IgD-negative memory B cell (primary cell): ENCODE measurements at regions not wholly inside any gene's neighbourhood (a gene's known extent, or its start where the extent isn't known, plus 50 kb on each side); places are given as distances from the start of the nearest gene placed in this dataset.
"Not testable (repeated sequence)": the region's sequence is repeated elsewhere in the genome, so short reads cannot be mapped to it uniquely, and the experiment has no call there.

Experiments
- H3K27ac Mint-ChIP-seq, 3 donors: one replicate each; pipeline ENCODE4 v1.8.0; 2020 to 2022; ENCODE audit warnings: mild to moderate bottlenecking in 3 of 3, mixed read lengths in 3 of 3, moderate library complexity in 1 of 3
- H3K27me3 Mint-ChIP-seq: one replicate; pipeline ENCODE4 v1.8.0; 2021; ENCODE audit warnings: mixed read lengths
- H3K36me3 Mint-ChIP-seq: one replicate; pipeline ENCODE4 v1.8.0; 2020; ENCODE audit warnings: mild to moderate bottlenecking, mixed read lengths
- H3K4me1 Mint-ChIP-seq, 3 donors: one replicate each; pipeline ENCODE4 v1.8.0; 2020 to 2022; ENCODE audit warnings: mixed read lengths in 3 of 3, mild to moderate bottlenecking in 1 of 3
- H3K4me3 Mint-ChIP-seq, 4 donors: one replicate each; pipeline ENCODE4 v1.8.0; 2020 to 2022; ENCODE audit warnings: mild to moderate bottlenecking in 4 of 4, mixed read lengths in 4 of 4, moderate library complexity in 3 of 4
- H3K9me3 Mint-ChIP-seq, 3 donors: one replicate each; pipeline ENCODE4 v1.8.0; 2020 to 2021; ENCODE audit warnings: mixed read lengths in 3 of 3, mild to moderate bottlenecking in 1 of 3

DNA sequence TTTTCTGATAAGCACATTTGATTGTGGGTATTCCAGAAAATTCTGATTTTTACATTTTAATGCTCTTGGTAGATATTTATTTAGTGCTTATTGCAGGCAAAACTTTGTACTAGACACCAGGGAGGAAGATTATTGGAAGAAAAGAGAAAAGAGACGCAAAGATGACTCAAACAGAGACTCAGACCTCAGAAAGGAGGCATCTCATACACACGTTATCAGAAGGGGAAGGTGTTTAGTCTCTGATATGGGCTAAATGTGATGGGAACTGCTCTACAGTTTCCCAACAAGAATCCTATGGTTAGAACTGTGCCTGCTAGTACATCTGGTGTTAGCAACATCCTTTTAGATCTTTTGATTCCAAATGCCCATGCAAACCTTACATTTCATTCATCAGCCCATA is 245.6 kb downstream of the KLF5 start:
- no peaks in the 10 kb centered on the region for H3K27me3 Mint-ChIP-seq
- no peak overlapping the region for H3K27ac Mint-ChIP-seq
- H3K36me3 Mint-ChIP-seq, result peaks cover 2% of the 10 kb centered on the region
- H3K9me3 Mint-ChIP-seq, result no peaks in the 10 kb centered on the region
- no peaks in the 10 kb centered on the region for H3K4me1 Mint-ChIP-seq
- no peak overlapping the region for H3K4me3 Mint-ChIP-seq

DNA sequence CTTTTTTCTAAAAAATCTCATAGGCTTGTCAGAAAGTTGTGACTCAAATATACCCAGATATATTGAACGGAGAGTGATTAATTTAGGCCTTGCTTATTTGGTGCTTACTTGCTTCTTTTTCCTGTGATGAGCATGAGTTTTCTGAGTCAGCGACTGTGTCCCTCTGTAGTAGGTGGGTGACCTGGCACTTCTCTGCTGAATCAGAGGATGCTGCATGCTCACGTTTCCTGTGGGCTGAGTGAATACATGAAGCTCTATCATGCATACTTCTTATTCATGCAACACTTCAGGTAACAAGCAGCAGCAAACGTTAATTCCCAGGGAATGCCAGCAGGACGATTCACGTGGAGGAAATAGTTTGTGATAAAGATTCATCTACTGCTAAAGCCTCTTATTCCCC is 245.0 kb downstream of the KLF5 start:
- Mint-ChIP-seq H3K27me3 (no peaks in the 10 kb centered on the region), H3K36me3 (peaks cover 2% of the 10 kb centered on the region), H3K4me3 (no peak overlapping the region), H3K9me3 (no peaks in the 10 kb centered on the region), H3K4me1 (no peaks in the 10 kb centered on the region), H3K27ac (no peak overlapping the region)

DNA sequence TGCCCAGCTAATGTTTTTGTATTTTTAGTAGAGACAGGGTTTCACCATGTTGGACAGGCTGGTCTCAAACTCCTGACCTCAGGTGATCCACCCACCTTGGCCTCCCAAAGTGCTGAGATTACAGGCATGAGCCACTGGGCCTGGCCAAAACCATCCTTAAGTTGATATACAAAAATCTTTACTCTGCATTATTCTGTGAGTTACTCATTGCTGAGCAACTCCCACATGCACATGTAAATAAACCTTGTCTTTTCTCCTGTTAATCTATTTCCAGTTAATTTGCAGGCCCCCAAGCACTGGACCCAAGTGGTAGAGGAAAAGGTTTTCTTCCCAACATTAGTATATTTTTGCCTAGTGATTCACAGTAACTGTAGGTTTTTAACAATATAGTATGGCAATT is 242.8 kb downstream of the KLF5 start:
- H3K4me1 Mint-ChIP-seq, H3K9me3 Mint-ChIP-seq, H3K4me3 Mint-ChIP-seq, H3K27me3 Mint-ChIP-seq, H3K27ac Mint-ChIP-seq, H3K36me3 Mint-ChIP-seq: not testable (repeated sequence)

DNA sequence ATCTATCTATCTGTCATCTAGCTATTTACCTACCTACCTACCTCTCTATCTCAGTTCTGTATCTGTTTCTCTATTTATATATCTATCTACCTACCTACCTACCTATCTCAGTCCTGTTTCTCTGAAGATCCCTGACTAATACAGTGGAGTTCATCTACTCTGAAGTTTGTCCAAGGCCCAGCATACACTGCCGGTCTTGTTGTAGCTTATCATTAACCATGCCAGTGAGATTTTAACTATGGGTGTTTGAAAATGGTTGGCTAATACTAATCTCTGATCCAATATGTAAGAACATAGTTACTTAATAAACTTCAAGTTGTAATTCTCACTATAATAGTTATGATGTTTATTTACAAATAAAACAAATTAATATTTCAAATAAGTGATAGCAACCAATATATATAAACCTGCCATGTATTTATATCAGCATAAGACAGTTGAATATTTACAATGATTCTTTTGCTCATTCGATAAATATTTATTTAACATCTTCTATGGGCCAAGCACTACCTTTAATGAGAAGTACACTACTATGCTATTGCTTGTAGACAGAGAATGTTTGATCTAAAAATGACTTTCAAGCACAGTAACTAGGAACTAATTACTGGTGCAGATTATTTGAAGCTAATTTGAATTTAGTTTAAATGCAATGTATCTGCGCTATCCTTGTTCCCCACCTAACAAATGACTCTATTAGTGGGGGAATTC is 242.1 kb downstream of the KLF5 start:
- H3K4me3 Mint-ChIP-seq, result no peak overlapping the region
- H3K27me3 Mint-ChIP-seq, result no peaks in the 10 kb centered on the region
- peaks cover 0 to 4% (median 0%) of the 10 kb centered on the region in 3 donors for H3K9me3 Mint-ChIP-seq
- no peak overlapping the region for H3K27ac Mint-ChIP-seq
- H3K36me3 Mint-ChIP-seq, result peaks cover 2% of the 10 kb centered on the region
- no peaks in the 10 kb centered on the region for H3K4me1 Mint-ChIP-seq

DNA sequence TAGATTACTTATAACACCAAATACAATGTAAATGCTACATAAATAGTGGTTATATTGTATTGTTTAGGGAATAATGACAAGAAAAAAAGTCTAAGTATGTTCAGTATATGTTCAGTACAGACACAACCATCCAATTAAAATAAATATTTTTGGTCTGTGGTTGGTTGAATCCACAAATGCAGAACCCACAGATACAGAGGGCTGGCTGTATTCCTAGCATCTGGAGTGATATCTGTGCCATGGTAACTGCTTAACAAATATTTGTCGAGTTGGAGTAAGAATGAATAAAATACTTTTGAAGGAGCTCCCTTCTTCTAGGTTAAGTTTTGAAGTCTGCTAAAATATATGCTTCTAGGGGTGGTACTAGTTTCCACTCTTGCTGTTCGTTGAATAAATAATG is 241.0 kb downstream of the KLF5 start:
- Mint-ChIP-seq H3K36me3 (peaks cover 2% of the 10 kb centered on the region), H3K4me1 (no peaks in the 10 kb centered on the region), H3K27ac (no peak overlapping the region), H3K9me3 (peaks cover 0 to 4% (median 0%) of the 10 kb centered on the region in 3 donors), H3K4me3 (no peak overlapping the region), H3K27me3 (no peaks in the 10 kb centered on the region)

DNA sequence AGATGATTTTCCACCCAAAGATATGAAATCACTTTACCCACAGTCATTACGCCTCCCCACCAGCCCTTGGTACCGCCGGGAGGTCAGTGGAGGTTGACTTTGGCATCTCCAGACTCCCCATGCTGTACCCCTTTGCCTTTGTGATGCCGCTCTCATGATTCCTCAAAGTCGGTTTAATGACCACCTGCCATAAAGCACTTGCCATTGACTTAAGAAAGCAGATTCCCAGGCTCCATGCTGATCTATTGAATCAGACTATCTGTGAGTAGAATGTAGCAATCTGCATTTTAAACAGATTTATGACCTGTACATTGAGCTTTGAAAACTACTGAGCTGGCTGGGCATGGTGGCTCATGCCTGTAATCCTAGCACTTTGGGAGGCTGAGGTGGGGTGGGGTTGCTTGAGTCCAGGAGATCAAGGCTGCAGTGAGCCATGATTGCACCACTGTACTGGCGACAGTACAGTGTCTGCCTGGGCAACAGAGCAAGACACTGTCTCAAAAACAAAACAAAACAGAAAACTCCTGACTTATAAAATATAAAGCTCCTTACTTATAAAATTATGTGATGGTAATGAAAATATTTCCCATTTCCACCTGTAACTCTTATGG is 235.2 kb downstream of the KLF5 start:
- no peaks in the 10 kb centered on the region for H3K36me3 Mint-ChIP-seq
- peaks cover 0 to 4% (median 0%) of the 10 kb centered on the region in 3 donors for H3K9me3 Mint-ChIP-seq
- H3K4me3 Mint-ChIP-seq, result no peak overlapping the region
- no peaks in the 10 kb centered on the region for H3K27me3 Mint-ChIP-seq
- no peaks in the 10 kb centered on the region for H3K4me1 Mint-ChIP-seq
- no peak overlapping the region for H3K27ac Mint-ChIP-seq

DNA sequence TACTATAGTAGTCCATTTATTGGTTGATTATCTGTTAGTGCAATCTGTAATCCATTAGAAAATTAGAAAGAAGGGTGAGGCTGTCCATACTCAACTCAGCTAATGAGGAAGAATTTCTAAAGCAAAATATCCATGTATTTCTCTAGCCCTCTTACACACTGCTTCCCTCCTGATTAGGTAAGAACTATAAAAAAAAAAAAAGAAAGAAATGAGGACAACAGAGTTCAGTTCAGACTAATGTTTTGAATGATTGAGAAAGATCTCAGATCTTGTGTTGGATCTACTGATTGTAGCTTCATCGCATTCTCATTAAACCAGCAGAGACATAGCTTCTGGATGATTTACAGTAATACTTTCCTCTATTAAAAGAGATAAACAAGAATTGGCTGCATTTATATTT is 233.3 kb downstream of the KLF5 start:
- peaks cover 0 to 10% (median 1%) of the 10 kb centered on the region in 3 donors for H3K9me3 Mint-ChIP-seq
- no peak overlapping the region for H3K27ac Mint-ChIP-seq
- no peaks in the 10 kb centered on the region for H3K27me3 Mint-ChIP-seq
- H3K4me1 Mint-ChIP-seq, result no peaks in the 10 kb centered on the region
- H3K4me3 Mint-ChIP-seq, result no peak overlapping the region
- H3K36me3 Mint-ChIP-seq, result no peaks in the 10 kb centered on the region

DNA sequence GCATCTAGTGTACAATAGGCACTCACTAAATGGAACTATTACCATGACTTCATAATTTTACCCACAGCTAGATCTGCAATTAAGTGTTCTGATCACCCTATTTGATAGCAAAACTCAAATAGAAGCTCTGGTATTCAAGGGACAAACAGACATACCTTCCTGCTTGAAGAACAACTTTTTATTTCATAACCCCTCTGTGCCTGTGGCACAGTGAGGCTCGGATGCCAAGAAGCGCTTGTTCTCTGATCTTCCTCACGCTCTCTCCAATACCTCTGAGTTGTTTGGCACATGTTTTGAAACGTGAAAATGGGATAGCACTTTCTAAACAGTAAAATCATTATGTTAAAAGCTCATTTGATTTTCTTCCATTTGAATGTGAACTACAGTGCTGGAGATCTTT is 232.0 kb downstream of the KLF5 start:
- H3K27ac Mint-ChIP-seq, result no peak overlapping the region
- H3K36me3 Mint-ChIP-seq, result no peaks in the 10 kb centered on the region
- no peak overlapping the region for H3K4me3 Mint-ChIP-seq
- H3K27me3 Mint-ChIP-seq, result no peaks in the 10 kb centered on the region
- peaks cover 0 to 8% (median 2%) of the 10 kb centered on the region in 3 donors for H3K9me3 Mint-ChIP-seq
- H3K4me1 Mint-ChIP-seq, result no peaks in the 10 kb centered on the region

DNA sequence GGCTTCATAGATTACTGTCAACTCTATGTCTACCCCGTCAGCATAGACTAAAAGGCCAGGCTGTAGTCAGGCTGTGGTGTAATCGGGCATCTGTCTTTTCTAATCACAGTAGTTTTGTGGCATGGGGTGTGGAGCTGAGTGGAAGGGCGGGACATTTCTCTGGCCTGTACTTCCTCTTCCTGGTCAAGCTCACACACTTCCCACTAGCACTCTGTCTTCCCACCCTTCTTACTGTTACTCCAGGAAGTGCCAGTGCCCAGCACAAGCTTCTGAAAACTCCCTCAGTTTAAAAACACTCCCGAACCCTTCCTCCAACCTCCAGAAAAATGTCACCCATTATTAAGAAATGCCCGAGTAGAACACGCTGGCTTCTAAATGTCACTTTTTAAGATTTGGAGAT is 229.8 kb downstream of the KLF5 start:
- no peaks in the 10 kb centered on the region for H3K36me3 Mint-ChIP-seq

DNA sequence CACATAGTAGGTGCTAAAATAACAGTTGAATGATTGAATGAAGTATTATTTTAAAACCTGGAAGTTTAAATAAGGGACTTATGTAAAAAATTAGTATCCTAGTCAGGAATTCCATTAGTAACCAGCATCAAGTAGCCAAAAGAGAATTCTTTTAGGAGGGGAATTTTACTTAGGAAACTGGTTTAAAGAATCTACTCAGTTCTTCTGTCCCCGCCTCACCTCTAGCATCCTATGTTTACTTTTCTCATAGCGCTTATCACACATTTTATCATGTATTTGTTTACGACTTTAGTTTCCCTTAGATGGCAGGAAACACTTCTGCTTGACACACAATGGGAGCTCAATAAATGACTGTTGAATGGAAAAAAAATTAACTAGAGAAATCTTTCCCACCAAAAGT is 229.0 kb downstream of the KLF5 start:
- Mint-ChIP-seq H3K27ac (no peak overlapping the region), H3K27me3 (no peaks in the 10 kb centered on the region), H3K4me3 (no peak overlapping the region), H3K36me3 (no peaks in the 10 kb centered on the region), H3K4me1 (no peaks in the 10 kb centered on the region), H3K9me3 (peaks cover 0 to 8% (median 2%) of the 10 kb centered on the region in 3 donors)

More for the DNA sequence above, 229.8 kb downstream of the KLF5 start:
- Mint-ChIP-seq H3K27me3 (no peaks in the 10 kb centered on the region), H3K9me3 (peaks cover 0 to 8% (median 2%) of the 10 kb centered on the region in 3 donors), H3K4me3 (no peak overlapping the region), H3K4me1 (no peaks in the 10 kb centered on the region), H3K27ac (no peak overlapping the region)

DNA sequence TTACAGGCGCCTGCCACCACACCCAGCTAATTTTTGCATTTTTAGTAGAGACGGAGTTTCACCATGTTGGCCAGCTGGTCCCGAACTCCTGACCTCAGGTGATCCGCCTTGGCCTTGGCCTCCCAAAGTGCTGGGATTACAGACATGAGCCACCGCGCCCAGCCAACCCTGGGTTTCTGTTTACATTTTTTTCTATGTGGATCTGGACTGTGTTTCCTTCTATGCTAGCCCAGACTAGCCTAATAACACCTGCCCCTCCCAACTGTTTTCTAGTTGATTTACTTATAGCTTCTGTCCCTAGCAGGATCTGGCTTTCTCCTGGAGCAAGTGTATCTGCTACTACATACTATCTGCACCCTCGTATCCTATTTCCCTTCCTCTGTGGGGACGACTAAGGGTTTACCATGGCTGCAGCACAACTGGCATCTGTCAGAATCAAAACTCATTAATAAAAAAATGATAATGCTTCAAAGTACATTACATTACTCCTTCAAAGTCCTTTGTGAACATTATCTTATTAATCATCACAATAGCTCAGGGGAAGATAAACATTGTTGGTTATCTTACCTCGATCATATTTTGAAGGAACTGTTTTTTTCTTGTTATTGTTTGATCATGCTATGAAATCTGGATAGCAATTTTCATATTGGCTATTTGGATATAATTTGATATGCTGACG is 228.3 kb downstream of the KLF5 start:
- no peak overlapping the region for H3K4me3 Mint-ChIP-seq
- no peaks in the 10 kb centered on the region for H3K4me1 Mint-ChIP-seq
- H3K27ac Mint-ChIP-seq, result no peak overlapping the region
- no peaks in the 10 kb centered on the region for H3K27me3 Mint-ChIP-seq
- peaks cover 0 to 8% (median 2%) of the 10 kb centered on the region in 3 donors for H3K9me3 Mint-ChIP-seq
- H3K36me3 Mint-ChIP-seq, result no peaks in the 10 kb centered on the region

DNA sequence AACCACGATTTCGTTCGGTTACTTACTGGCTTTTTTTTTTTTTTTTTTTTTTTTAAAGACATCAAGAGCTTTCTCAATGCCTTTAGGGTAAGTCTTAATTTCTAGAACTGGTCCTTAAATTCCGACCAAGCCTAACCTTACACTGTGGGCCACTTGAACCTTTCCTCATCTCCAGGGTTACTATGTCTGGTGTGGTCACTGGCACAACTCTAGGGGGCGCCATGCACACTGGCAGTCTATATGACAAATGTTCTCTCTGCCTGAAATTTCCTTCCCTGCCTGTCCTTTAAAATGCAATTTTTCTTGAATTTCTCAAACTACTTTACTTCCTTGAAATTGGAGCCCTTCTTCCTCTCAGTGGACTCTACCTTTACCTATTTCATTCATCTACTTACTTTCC is 227.4 kb downstream of the KLF5 start:
- Mint-ChIP-seq H3K27ac (no peak overlapping the region), H3K4me3 (no peak overlapping the region), H3K9me3 (peaks cover 0 to 8% (median 2%) of the 10 kb centered on the region in 3 donors), H3K27me3 (no peaks in the 10 kb centered on the region), H3K36me3 (no peaks in the 10 kb centered on the region), H3K4me1 (no peaks in the 10 kb centered on the region)

DNA sequence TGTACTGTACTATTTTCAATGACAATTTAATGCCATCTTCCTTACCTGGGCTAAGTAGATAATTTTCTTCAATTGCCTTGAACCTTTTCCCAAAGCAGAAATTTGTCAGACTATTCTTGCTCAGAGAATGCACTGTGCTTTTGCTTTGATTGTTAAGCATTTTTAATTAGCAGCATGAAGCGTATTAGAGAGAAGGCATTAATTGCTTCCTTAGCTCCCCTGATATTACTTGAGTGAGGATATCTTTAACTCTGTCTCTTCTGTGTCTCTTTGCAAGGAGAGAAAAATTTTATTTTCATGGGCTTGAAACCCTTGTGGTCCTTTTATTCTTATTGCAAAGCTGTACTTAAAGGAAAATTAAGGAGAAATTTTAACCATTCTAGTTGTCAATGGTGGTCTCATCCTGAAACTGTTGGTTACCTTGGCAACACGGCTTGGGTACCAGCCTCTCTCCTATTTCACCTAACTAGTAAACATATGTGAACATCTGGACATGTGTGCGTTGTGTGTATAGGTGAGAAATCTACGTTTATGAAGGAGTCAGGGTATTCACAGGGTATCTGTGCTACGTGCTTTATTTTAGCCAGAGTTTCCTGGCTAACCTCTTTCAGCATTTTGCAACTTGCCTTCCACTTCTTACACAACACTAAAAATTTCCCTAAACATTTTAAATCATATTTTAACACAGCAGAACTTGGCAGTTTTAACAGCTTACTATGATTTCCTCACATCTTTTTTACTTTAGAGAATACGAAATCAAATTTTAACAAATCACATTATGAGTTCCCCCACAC is 225.5 kb downstream of the KLF5 start:
- Mint-ChIP-seq H3K4me3 (no peak overlapping the region), H3K9me3 (peaks cover 0 to 8% (median 2%) of the 10 kb centered on the region in 3 donors), H3K36me3 (no peaks in the 10 kb centered on the region), H3K27ac (no peak overlapping the region), H3K4me1 (no peaks in the 10 kb centered on the region), H3K27me3 (no peaks in the 10 kb centered on the region)

DNA sequence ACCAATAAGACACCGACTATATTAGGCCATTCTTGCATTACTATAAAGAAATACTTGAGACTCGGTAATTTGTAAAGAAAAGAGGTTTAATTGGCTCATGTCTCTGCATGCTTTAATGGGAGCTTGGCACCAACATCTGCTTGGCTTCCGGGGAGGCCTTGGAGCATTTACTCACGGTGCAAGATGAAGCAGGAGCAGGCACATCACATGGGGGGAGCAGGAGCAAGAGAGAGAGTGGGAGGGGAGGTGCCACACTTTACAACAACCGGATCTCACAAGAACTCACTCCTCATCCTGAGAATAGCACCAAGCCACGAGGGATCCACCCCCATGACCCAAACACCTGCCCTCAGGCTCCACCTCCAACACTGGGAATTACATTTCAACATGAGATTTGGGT is 224.8 kb downstream of the KLF5 start:
- Mint-ChIP-seq H3K36me3 (no peaks in the 10 kb centered on the region), H3K9me3 (peaks cover 0 to 5% (median 2%) of the 10 kb centered on the region in 3 donors), H3K27me3 (no peaks in the 10 kb centered on the region), H3K4me3 (no peak overlapping the region), H3K27ac (no peak overlapping the region), H3K4me1 (no peaks in the 10 kb centered on the region)

DNA sequence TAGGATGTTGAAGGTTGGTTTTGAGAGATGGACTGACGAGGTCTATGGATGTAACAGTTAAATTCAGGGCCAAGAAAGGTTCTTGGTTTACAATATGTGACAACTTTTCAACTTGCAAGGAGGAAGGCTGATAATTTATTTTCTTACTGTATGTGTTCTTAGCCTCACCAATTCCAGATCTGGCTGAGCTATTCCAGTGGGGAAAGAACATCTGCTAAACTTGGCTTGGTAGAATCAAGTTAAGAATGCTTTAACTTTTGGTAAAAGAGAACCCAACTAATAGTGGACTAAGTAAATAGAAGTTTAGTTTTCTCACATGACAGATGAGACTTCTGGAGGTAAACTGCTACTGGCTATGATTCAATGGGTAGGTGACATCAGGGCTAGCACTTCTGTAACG is 222.9 kb downstream of the KLF5 start:
- Mint-ChIP-seq H3K27ac (no peak overlapping the region), H3K9me3 (peaks cover 0 to 5% (median 4%) of the 10 kb centered on the region in 3 donors)

More for the DNA sequence above, 222.9 kb downstream of the KLF5 start:
- Mint-ChIP-seq H3K4me3 (no peak overlapping the region), H3K27me3 (no peaks in the 10 kb centered on the region), H3K4me1 (no peaks in the 10 kb centered on the region), H3K36me3 (no peaks in the 10 kb centered on the region)
